Mucosa of rectum (tissue), 2 donors: ENCODE measurements at regions not wholly inside any gene's neighbourhood (a gene's known extent, or its start where the extent isn't known, plus 50 kb on each side); places are given as distances from the start of the nearest gene placed in this dataset.

Experiments used
- H3K27ac ChIP-seq, 2 donors: one replicate each; pipeline ENCODE4 v1.7.0; 2013; ENCODE audit warnings: inconsistent platforms in 2 of 2, low read depth in 2 of 2, low read length in 2 of 2
- H3K27me3 ChIP-seq, 2 donors: one replicate each; pipeline ENCODE4 v1.7.0; 2013; ENCODE audit warnings: low read length in 2 of 2; ENCODE audit not compliant: control insufficient read depth in 2 of 2, insufficient read depth in 2 of 2
- H3K36me3 ChIP-seq, 2 donors: one replicate each; pipeline ENCODE4 v1.7.0; 2013; ENCODE audit warnings: low read length in 2 of 2; ENCODE audit not compliant: control insufficient read depth in 2 of 2, insufficient read depth in 2 of 2
- H3K4me1 ChIP-seq, 2 donors: one replicate each; pipeline ENCODE4 v1.7.0; 2013; ENCODE audit warnings: low read length in 2 of 2, mild to moderate bottlenecking in 1 of 2; ENCODE audit not compliant: control insufficient read depth in 2 of 2, insufficient read depth in 2 of 2
- H3K4me3 ChIP-seq, 2 donors: one replicate each; pipeline ENCODE4 v1.7.0; 2013; ENCODE audit warnings: low read length in 2 of 2
- H3K9ac ChIP-seq, 2 donors: one replicate each; pipeline ENCODE4 v1.7.0; 2013; ENCODE audit warnings: low read length in 2 of 2, low read depth in 1 of 2, mild to moderate bottlenecking in 1 of 2
- H3K9me3 ChIP-seq, 2 donors: one replicate each; pipeline ENCODE4 v1.7.0; 2013; ENCODE audit warnings: low read length in 2 of 2; ENCODE audit not compliant: control insufficient read depth in 2 of 2
- donor health status: healthy.
- donor health status: Normal muscosa, but diverticular disease.

DNA sequence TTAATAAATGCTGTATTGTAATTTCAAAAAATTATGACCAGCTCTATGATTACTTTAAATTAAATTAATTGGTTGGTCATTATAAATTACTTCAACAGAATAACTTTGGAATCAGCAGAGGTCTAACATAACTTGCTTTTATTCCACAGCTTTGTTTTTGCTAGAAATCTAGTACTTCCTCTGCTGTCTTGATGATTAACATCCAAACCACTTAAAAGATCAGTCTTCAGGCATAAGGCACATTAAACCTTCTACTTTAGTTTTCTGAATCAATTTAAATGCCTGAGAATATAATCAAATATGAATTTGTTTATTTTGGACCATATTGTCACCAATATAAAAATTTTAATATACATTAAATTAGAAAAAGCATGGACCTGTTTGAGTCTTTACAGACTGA is 465.3 kb downstream of the ARL4A start:
- Histone ChIP-seq H3K9me3 (no peaks in the 10 kb centered on the region), H3K9ac (no peak overlapping the region), H3K27ac (no peak overlapping the region), H3K4me3 (no peak overlapping the region), H3K36me3 (no peaks in the 10 kb centered on the region), H3K27me3 (no peaks in the 10 kb centered on the region), H3K4me1 (no peaks in the 10 kb centered on the region)

DNA sequence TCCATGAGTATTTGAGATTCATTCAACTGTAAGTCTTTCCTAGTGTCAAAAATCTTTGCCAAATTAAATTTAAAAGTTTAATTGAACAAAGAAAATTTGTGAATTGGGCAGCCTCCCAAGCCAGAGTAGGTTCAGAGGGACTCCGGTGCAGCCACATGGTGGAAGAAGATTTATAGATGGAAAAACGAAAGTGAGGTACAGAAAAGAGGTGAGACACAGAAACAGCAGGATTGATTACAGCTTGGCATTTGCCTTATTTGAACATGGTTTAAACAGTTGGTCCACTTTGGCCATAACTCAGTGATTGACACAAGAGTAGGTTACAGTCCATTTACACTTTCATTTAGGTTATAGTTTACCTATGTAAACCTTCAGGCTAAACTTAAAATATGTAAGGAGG is 465.8 kb downstream of the ARL4A start:
- no peaks in the 10 kb centered on the region for H3K36me3 ChIP-seq
- no peak overlapping the region for H3K4me3 ChIP-seq
- H3K4me1 ChIP-seq: no peaks in the 10 kb centered on the region
- no peaks in the 10 kb centered on the region for H3K9me3 ChIP-seq
- H3K27ac ChIP-seq: no peak overlapping the region
- no peaks in the 10 kb centered on the region for H3K27me3 ChIP-seq
- no peak overlapping the region for H3K9ac ChIP-seq

DNA sequence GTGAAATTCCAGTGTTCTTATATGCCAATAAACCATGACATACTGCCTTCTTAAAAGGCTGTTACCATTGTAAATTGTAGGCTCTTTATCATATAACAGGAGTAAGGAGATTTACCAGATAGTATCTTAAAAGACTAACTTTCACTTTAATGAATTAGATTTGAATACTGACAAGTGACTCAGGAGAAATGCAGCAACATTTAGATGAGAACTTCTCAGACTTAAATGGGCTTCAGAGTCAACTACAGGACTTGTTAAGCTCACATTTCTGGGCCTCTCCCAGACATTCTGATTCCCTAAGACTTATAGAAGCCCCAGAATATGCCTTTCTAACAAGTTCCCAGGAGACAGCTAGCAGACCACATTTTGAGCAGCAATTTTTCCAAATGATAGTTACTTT is 466.3 kb downstream of the ARL4A start:
- Histone ChIP-seq H3K4me3 (no peak overlapping the region), H3K9me3 (no peaks in the 10 kb centered on the region), H3K4me1 (no peaks in the 10 kb centered on the region), H3K36me3 (no peaks in the 10 kb centered on the region), H3K9ac (no peak overlapping the region), H3K27ac (no peak overlapping the region), H3K27me3 (no peaks in the 10 kb centered on the region)

DNA sequence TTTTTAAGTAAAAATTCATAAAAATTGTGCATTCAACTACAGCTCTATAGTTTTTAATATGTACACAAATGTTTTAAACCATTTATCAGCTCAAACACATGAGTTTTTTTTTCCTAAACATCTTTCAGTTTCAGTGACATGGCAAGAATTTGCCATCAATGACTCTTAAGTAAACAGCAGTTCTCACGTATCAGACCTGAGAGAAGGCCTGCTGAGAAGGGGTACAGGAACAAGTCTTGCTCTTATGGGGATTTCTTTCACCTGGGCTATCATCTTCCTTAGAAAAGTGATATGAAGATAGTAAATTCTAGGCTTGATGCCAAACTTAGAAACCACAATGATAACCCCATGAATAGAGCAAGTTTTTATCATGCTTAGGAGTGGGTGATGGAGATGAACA is 467.8 kb downstream of the ARL4A start:
- H3K27me3 ChIP-seq: no peaks in the 10 kb centered on the region
- no peaks in the 10 kb centered on the region for H3K4me1 ChIP-seq
- H3K27ac ChIP-seq: no peak overlapping the region
- H3K9ac ChIP-seq: no peak overlapping the region
- H3K36me3 ChIP-seq: no peaks in the 10 kb centered on the region
- no peak overlapping the region for H3K4me3 ChIP-seq
- no peaks in the 10 kb centered on the region for H3K9me3 ChIP-seq

DNA sequence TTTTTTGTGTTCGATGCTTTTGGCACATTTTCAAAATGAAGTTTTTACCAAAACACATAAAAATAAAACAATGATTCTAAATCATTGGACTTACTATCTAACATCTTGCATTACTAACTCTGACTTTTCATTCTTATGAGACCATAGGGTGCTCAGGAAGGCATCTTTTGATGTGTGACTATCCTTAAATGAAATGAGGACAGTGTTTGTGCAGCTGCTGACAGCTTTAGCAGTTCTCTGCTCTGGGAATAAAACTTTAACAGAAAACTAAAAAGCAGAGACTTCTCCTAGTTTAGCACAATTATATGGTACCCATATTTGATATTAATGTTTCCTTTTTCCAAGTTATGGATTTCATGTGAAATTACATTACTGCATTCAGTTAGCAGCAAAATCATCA is 471.6 kb downstream of the ARL4A start:
- H3K27ac ChIP-seq: no peak overlapping the region

DNA sequence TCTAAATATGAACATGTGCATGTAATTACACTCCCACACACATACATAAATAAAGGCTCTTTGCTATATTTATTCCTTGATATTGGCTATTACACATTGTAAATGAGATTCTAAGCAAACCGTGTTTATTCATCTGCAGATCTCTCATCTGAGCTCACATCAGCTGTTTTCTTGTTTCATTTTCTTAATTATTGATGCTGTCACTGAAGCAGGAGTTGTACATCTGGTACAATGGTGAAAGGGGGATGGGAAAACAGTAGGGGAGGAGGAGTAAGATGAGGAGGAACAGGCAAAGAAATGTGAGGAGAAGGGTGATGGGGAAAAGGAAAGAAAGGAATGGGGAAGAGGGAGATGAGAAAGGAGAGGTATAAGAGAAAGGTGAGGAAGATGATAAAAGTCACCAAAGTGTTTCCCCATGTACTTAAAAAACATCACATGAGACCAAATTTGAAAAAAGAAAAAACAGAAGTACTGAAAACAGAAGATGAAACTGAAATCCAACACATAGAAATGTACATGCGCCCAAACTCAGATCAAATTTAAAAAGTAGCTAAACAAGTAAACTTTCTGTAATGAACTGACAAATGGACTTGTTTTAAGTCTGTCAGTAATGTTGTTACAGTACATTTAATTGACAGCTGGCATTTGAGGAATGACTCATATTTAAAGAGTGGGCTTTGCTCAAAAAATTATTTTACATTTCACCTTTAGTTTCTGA is 472.2 kb downstream of the ARL4A start:
- Histone ChIP-seq H3K27me3 (no peaks in the 10 kb centered on the region), H3K36me3 (no peaks in the 10 kb centered on the region), H3K27ac (no peak overlapping the region), H3K9ac (no peak overlapping the region), H3K4me1 (no peaks in the 10 kb centered on the region), H3K4me3 (no peak overlapping the region), H3K9me3 (no peaks in the 10 kb centered on the region)

More for the DNA sequence above, 471.6 kb downstream of the ARL4A start:
- no peaks in the 10 kb centered on the region for H3K36me3 ChIP-seq
- H3K27me3 ChIP-seq: no peaks in the 10 kb centered on the region
- H3K9me3 ChIP-seq: no peaks in the 10 kb centered on the region
- H3K4me3 ChIP-seq: no peak overlapping the region
- H3K9ac ChIP-seq: no peak overlapping the region
- no peaks in the 10 kb centered on the region for H3K4me1 ChIP-seq

DNA sequence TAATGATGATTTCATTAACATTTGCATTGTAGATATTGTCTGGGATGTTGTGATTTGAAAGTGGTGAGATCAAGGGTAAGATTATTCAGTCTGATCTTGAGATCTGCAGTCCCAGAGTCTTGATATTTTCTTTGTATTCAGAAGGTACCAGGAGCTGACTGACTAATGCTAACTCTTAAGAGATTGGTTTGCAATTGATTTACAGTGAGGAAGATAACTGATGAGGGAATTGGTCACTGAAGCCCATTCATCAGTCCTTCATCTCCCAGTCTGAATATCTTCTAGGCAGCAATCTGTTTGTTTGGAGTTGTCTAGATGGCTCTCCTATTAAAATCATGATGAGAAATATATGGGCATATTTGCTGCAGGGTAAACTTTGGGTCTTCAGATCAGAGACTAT is 473.7 kb downstream of the ARL4A start:
- Histone ChIP-seq H3K27me3 (no peaks in the 10 kb centered on the region), H3K27ac (no peak overlapping the region), H3K9me3 (no peaks in the 10 kb centered on the region), H3K4me3 (no peak overlapping the region), H3K36me3 (no peaks in the 10 kb centered on the region), H3K9ac (no peak overlapping the region), H3K4me1 (no peaks in the 10 kb centered on the region)

DNA sequence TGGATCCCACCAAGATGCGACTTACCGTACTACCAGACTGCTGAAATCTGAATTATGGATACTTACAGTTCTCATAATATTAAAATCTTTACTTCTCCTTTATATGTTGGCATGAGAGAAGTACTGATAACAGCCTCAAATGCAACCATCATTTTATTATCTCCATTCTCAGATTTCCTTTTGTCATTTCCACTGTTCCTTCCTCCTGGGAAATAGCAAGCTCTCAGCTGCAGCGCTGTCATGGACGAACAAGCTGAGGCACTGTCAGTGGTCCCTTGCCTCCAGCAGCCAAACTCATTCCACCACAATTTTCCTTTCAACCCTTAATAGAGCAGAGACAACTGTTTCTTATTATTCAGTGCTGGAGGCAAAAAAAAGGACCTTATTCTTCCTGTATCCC is 478.4 kb downstream of the ARL4A start:
- H3K9ac ChIP-seq: no peak overlapping the region
- H3K4me3 ChIP-seq: no peak overlapping the region
- no peaks in the 10 kb centered on the region for H3K9me3 ChIP-seq
- H3K27ac ChIP-seq: no peak overlapping the region
- no peaks in the 10 kb centered on the region for H3K27me3 ChIP-seq
- H3K4me1 ChIP-seq: no peaks in the 10 kb centered on the region
- H3K36me3 ChIP-seq: no peaks in the 10 kb centered on the region

DNA sequence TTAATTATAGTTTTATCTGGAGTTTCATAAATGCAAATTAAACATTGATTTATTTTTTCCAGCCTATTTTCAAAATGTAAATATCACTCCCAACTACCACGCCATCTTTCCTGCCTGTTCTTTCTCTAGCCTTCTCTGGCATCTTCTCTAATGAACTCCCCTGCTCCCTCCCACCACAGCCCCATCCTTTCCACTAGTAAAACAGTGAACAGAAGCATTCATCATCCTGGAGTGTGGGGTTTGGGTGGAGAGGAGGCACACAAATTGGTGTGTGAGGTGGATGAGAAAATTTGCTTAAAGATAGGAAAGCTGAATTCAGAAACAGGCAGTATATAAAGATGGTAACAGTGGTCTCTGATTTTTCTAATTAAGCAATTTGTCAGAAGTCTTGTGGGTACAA is 479.4 kb downstream of the ARL4A start:
- no peaks in the 10 kb centered on the region for H3K36me3 ChIP-seq
- H3K4me1 ChIP-seq: no peaks in the 10 kb centered on the region
- no peak overlapping the region for H3K27ac ChIP-seq
- no peaks in the 10 kb centered on the region for H3K9me3 ChIP-seq
- no peak overlapping the region for H3K4me3 ChIP-seq
- no peaks in the 10 kb centered on the region for H3K27me3 ChIP-seq
- no peak overlapping the region for H3K9ac ChIP-seq

DNA sequence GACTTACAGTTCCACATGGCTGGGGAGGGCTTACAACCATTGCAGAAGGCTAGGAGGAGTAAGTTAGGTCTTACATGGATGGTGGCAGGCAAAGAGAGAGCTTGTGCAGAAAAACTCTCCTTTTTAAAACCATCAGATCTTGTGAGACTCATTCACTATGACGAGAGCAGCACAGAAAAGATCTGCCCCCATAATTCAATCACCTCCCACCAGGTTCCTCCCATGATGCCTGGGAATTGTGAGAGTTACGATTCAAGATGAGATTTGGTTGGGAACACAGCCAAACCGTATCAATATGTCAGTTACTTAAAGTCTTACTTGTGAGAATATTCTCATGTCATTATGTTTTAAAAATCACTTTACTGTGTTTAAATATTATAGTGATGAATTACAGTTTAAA is 481.9 kb downstream of the ARL4A start:
- Histone ChIP-seq H3K27ac (no peak overlapping the region), H3K27me3 (no peaks in the 10 kb centered on the region), H3K36me3 (no peaks in the 10 kb centered on the region), H3K4me3 (no peak overlapping the region), H3K9me3 (no peaks in the 10 kb centered on the region), H3K9ac (no peak overlapping the region), H3K4me1 (no peaks in the 10 kb centered on the region)

DNA sequence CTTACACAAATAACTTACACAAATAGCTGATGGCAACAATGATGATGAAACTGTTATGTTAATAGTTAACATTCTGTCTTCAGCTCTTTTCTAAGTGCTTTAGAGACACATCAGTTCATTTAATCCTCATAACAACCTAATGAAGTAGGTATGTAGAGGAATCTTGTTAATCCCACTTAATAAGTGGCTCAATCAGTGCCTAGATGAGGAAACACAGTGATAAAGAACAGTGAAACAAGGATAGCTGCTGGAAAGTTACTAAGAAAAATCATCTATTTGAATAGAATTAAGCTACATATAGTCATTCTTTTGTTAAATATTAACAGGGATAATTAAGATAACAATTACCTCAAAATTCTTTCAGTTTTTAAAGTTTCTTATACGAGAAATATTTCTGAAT is 487.6 kb downstream of the ARL4A start:
- Histone ChIP-seq H3K4me1 (no peaks in the 10 kb centered on the region), H3K36me3 (no peaks in the 10 kb centered on the region), H3K4me3 (no peak overlapping the region), H3K27ac (no peak overlapping the region), H3K9ac (no peak overlapping the region), H3K27me3 (no peaks in the 10 kb centered on the region), H3K9me3 (no peaks in the 10 kb centered on the region)
